ENCODE measurements at regions not wholly inside any gene's neighbourhood (a gene's known extent, or its start where the extent isn't known, plus 50 kb on each side); places are given as distances from the start of the nearest gene placed in this dataset.

GRCh38 chr6:137798846-137799245 lies 68.2 kb upstream of the TNFAIP3 start:
- TF ChIP-seq ARNTL (CRISPR knock-in tag; IDR thresholded peaks at IDR 0.05; ENCODE audit: borderline replicate concordance, low read depth) (no peak), ESRRG (CRISPR knock-in tag; IDR thresholded peaks at IDR 0.05) (no peak), CSRNP3 (CRISPR knock-in tag; IDR thresholded peaks at IDR 0.05) (no peak), ZFP30 (CRISPR knock-in tag; IDR thresholded peaks at IDR 0.05) (no peak), PATZ1 (CRISPR knock-in tag; IDR thresholded peaks at IDR 0.05; ENCODE audit: borderline replicate concordance) (no peak), CREB5 (CRISPR knock-in tag; IDR thresholded peaks at IDR 0.05; ENCODE audit: low read depth) (no peak), TOX (CRISPR knock-in tag; IDR thresholded peaks at IDR 0.05; ENCODE audit: borderline replicate concordance) (no peak), ISL1 (CRISPR knock-in tag; IDR thresholded peaks at IDR 0.05) (no peak), ZNF8 (CRISPR knock-in tag; IDR thresholded peaks at IDR 0.05) (no peak)
